ENCODE measurements at regions not wholly inside any gene's neighbourhood (a gene's known extent, or its start where the extent isn't known, plus 50 kb on each side); places are given as distances from the start of the nearest gene placed in this dataset.

DNA sequence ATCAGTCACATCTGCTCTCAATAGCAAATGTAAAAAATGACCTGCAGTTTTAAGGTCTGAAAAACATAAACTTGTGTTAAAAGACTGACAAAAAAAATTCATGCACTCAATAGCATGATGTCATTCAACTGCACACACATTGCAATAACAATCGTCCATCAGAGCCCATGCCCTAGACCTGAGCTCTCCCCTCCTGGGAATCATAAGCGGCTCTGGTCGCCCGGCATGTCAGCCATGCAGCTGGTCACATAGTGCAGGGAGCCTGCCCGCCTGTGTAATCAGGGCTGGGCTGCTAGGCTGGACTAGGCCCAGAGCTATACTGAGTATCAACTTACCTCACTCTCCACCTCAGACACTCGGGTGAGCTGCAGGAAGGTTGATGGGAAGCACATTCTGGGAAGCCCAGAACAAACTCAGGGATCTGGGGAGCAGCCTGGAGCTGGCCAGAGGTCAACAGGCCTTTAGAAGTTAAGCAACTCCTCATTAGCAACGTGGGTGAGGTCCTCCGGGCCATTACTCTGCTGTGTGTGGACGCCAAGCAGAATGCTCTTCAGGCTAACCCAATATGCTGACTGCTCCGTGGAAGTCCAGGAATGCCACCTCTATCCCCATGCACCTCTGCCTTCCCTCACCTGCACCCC is 165.5 kb downstream of the TTC32 start:
- TF ChIP-seq CTCF (IDR thresholded peaks at IDR 0.05; ENCODE audit: low read depth, low read length, poor library complexity, severe bottlenecking): no peak
- no peak for TF ChIP-seq EZH2phosphoT487 (IDR thresholded peaks at IDR 0.05; ENCODE audit: borderline replicate concordance, low read length)

All from DOHH2 (cell line).